GM23248 (cell line): ENCODE measurements at regions not wholly inside any gene's neighbourhood (a gene's known extent, or its start where the extent isn't known, plus 50 kb on each side); places are given as distances from the start of the nearest gene placed in this dataset.

Experiments
- DNase-seq: peaks from one replicate; pipeline ENCODE4 v3.0.0-alpha.2; 2015
- H2AFZ ChIP-seq: fragments of 200-600 bp; sonication (generic); 2 replicates; pipeline ENCODE4 v1.6.1; 2016; ENCODE audit warnings: antibody characterized with exemption
- H3F3A ChIP-seq: fragments of 200-600 bp; sonication (generic); 2 replicates; pipeline ENCODE4 v1.6.1; 2016; ENCODE audit warnings: mild to moderate bottlenecking, antibody characterized with exemption, mixed run types; ENCODE audit not compliant: insufficient read depth
- H3K27ac ChIP-seq: fragments of 200-600 bp; sonication (generic); 2 replicates; pipeline ENCODE4 v1.5.1; 2016; ENCODE audit warnings: mild to moderate bottlenecking
- H3K27me3 ChIP-seq: fragments of 200-600 bp; sonication (generic); replicated peaks from 2 replicates; pipeline ENCODE4 v1.6.1; 2016; ENCODE audit warnings: mild to moderate bottlenecking; ENCODE audit not compliant: insufficient read depth
- H3K36me3 ChIP-seq: fragments of 200-600 bp; sonication (generic); 2 replicates; pipeline ENCODE4 v1.6.1; 2016; ENCODE audit warnings: low read depth, mild to moderate bottlenecking
- H3K4me1 ChIP-seq: fragments of 200-600 bp; sonication (generic); 2 replicates; pipeline ENCODE4 v1.6.1; 2016; ENCODE audit warnings: mild to moderate bottlenecking; ENCODE audit not compliant: insufficient read depth
- H3K4me2 ChIP-seq: fragments of 200-600 bp; sonication (generic); one replicate; pipeline ENCODE4 v1.6.1; 2016; ENCODE audit warnings: mild to moderate bottlenecking; ENCODE audit not compliant: unreplicated experiment
- H3K4me3 ChIP-seq: fragments of 200-600 bp; sonication (generic); 2 replicates; pipeline ENCODE4 v1.5.1; 2016; ENCODE audit warnings: mild to moderate bottlenecking
- H3K79me2 ChIP-seq: fragments of 200-600 bp; sonication (generic); 2 replicates; pipeline ENCODE4 v1.6.1; 2016; ENCODE audit warnings: mild to moderate bottlenecking; ENCODE audit not compliant: insufficient read depth
- H3K9ac ChIP-seq: fragments of 200-600 bp; sonication (generic); 2 replicates; pipeline ENCODE4 v1.6.1; 2016; ENCODE audit warnings: mild to moderate bottlenecking
- H3K9me2 ChIP-seq: fragments of 200-600 bp; sonication (generic); 2 replicates; pipeline ENCODE4 v1.6.1; 2016; ENCODE audit warnings: mixed run types, mild to moderate bottlenecking, moderate library complexity; ENCODE audit not compliant: insufficient read depth
- H3K9me3 ChIP-seq: fragments of 200-600 bp; sonication (generic); one replicate; pipeline ENCODE4 v1.6.1; 2017; ENCODE audit warnings: low read depth
- H4K20me1 ChIP-seq: fragments of 200-600 bp; sonication (generic); 2 replicates; pipeline ENCODE4 v1.6.0; 2016; ENCODE audit not compliant: insufficient read depth
- EZH2 ChIP-seq: fragments of 200-600 bp; sonication (generic); IDR thresholded peaks from 2 replicates; pipeline ENCODE4 v1.6.1; 2018; ENCODE audit warnings: antibody characterized with exemption, mild to moderate bottlenecking; ENCODE audit not compliant: insufficient read depth, poor library complexity, severe bottlenecking
- EZH2phosphoT487 ChIP-seq: fragments of 200-600 bp; sonication (generic); IDR thresholded peaks from 2 replicates; pipeline ENCODE4 v1.6.1; 2018; ENCODE audit warnings: antibody characterized with exemption, moderate library complexity, mild to moderate bottlenecking, low read depth; ENCODE audit not compliant: insufficient read depth
- WGBS, 2 experiments: methylation state at CpG; one replicate each; pipeline ENCODE4 v1.1.6; 2015 to 2017; ENCODE audit warnings: low lambda C conversion rate in 2 of 2, low coverage in 1 of 2; ENCODE audit errors: missing lambda C conversion rate in 2 of 2; 5-methylcytosine and 5-hydroxymethylcytosine counted together
- in situ Hi-C: fragments of 300-500 bp; cut with MboI; formaldehyde crosslinking; loops from 2 replicates; pipeline ENCODE4 v1.15.0; 2020

- H3K4me2 ChIP-seq: no peak overlapping the region
- no peak overlapping the region for H2AFZ ChIP-seq
- no peaks in the 10 kb centered on the region for H3K36me3 ChIP-seq
- H3K27ac ChIP-seq: no peak overlapping the region
- no peak overlapping the region for H3K4me3 ChIP-seq
- no peaks in the 10 kb centered on the region for H3K9me2 ChIP-seq
- no peaks in the 10 kb centered on the region for H3K79me2 ChIP-seq
- no peaks in the 10 kb centered on the region for H4K20me1 ChIP-seq
- no peaks in the 10 kb centered on the region for H3K9me3 ChIP-seq
- no peak for TF ChIP-seq EZH2phosphoT487
- no peak for TF ChIP-seq EZH2
- no peaks in the 10 kb centered on the region for H3K4me1 ChIP-seq
- H3K27me3 ChIP-seq: no peaks in the 10 kb centered on the region
- DNase-seq: no peak
- H3F3A ChIP-seq: no peaks in the 10 kb centered on the region
- WGBS, 2 experiments: 4 to 9% methylated on average over 2 of the region's 2 CpGs
- in situ Hi-C loops: no loop called here
- no peak overlapping the region for H3K9ac ChIP-seq
These were observed 602.4 kb downstream of the AJAP1 start for GRCh38 chr1:5256793-5257192.

- no peak for DNase-seq
- 39 to 41% methylated on average over 2 of the region's 2 CpGs for WGBS, 2 experiments
- no peaks in the 10 kb centered on the region for H3K9me2 ChIP-seq
- no peak overlapping the region for H3K4me2 ChIP-seq
- no peaks in the 10 kb centered on the region for H3K79me2 ChIP-seq
- no peak overlapping the region for H3K9ac ChIP-seq
- no peaks in the 10 kb centered on the region for H3F3A ChIP-seq
- no peak overlapping the region for H3K4me3 ChIP-seq
- in situ Hi-C loops: no loop called here
- no peaks in the 10 kb centered on the region for H3K27me3 ChIP-seq
- H2AFZ ChIP-seq: no peak overlapping the region
- H3K9me3 ChIP-seq: no peaks in the 10 kb centered on the region
- no peaks in the 10 kb centered on the region for H3K36me3 ChIP-seq
- H4K20me1 ChIP-seq: no peaks in the 10 kb centered on the region
- H3K27ac ChIP-seq: no peak overlapping the region
- TF ChIP-seq EZH2phosphoT487 (no peak), EZH2 (no peak)
- no peaks in the 10 kb centered on the region for H3K4me1 ChIP-seq
These were observed 600.6 kb downstream of the AJAP1 start for GRCh38 chr1:5254975-5255374.

GRCh38 chr1:5254131-5254725 lies 599.8 kb downstream of the AJAP1 start:
- no peaks in the 10 kb centered on the region for H3K9me2 ChIP-seq
- no peak overlapping the region for H3K4me2 ChIP-seq
- TF ChIP-seq EZH2 (no peak), EZH2phosphoT487 (no peak)
- no peaks in the 10 kb centered on the region for H3K36me3 ChIP-seq
- no peaks in the 10 kb centered on the region for H3F3A ChIP-seq
- no peaks in the 10 kb centered on the region for H4K20me1 ChIP-seq
- no peak overlapping the region for H3K27ac ChIP-seq
- no peaks in the 10 kb centered on the region for H3K27me3 ChIP-seq
- H3K4me1 ChIP-seq: no peaks in the 10 kb centered on the region
- no peaks in the 10 kb centered on the region for H3K79me2 ChIP-seq
- in situ Hi-C loops: no loop called here
- no peak for DNase-seq
- no peaks in the 10 kb centered on the region for H3K9me3 ChIP-seq
- 26 to 30% methylated on average over 14 to 15 of the region's 15 CpGs for WGBS, 2 experiments
- no peak overlapping the region for H3K4me3 ChIP-seq
- H3K9ac ChIP-seq: no peak overlapping the region
- H2AFZ ChIP-seq: no peak overlapping the region

- H3K4me1 ChIP-seq: no peaks in the 10 kb centered on the region
- in situ Hi-C loops: no loop called here
- no peaks in the 10 kb centered on the region for H3K9me2 ChIP-seq
- H3K79me2 ChIP-seq: no peaks in the 10 kb centered on the region
- no peaks in the 10 kb centered on the region for H3K27me3 ChIP-seq
- H3K4me3 ChIP-seq: no peak overlapping the region
- H4K20me1 ChIP-seq: no peaks in the 10 kb centered on the region
- WGBS, 2 experiments: 53 to 58% methylated on average over 5 of the region's 5 CpGs
- H3K4me2 ChIP-seq: no peak overlapping the region
- no peak overlapping the region for H2AFZ ChIP-seq
- TF ChIP-seq EZH2phosphoT487: no peak
- TF ChIP-seq EZH2: no peak
- no peaks in the 10 kb centered on the region for H3K36me3 ChIP-seq
- no peak for DNase-seq
- no peak overlapping the region for H3K27ac ChIP-seq
- H3K9me3 ChIP-seq: no peaks in the 10 kb centered on the region
- H3F3A ChIP-seq: no peaks in the 10 kb centered on the region
- H3K9ac ChIP-seq: no peak overlapping the region
These were observed 598.6 kb downstream of the AJAP1 start for GRCh38 chr1:5253036-5253435.

GRCh38 chr1:5250336-5250735 lies 595.9 kb downstream of the AJAP1 start:
- Histone ChIP-seq H3K4me3 (no peak overlapping the region), H3K27ac (no peak overlapping the region), H2AFZ (no peak overlapping the region), H3K9me2 (no peaks in the 10 kb centered on the region), H3K27me3 (no peaks in the 10 kb centered on the region), H3K4me1 (no peaks in the 10 kb centered on the region), H3F3A (no peaks in the 10 kb centered on the region), H3K4me2 (no peak overlapping the region), H3K79me2 (no peaks in the 10 kb centered on the region), H3K9ac (no peak overlapping the region), H3K36me3 (no peaks in the 10 kb centered on the region), H4K20me1 (no peaks in the 10 kb centered on the region), H3K9me3 (no peaks in the 10 kb centered on the region)
- in situ Hi-C loops: no loop called here
- TF ChIP-seq EZH2 (no peak), EZH2phosphoT487 (no peak)
- no peak for DNase-seq
- WGBS, 2 experiments: 17 to 41% methylated on average over 2 of the region's 2 CpGs
